ENCODE measurements at regions not wholly inside any gene's neighbourhood (a gene's known extent, or its start where the extent isn't known, plus 50 kb on each side); places are given as distances from the start of the nearest gene placed in this dataset.
A peak's percentile ranks its signal among the peaks of the same experiment; 100 is the strongest.
"Not testable (repeated sequence)": the region's sequence is repeated elsewhere in the genome, so short reads cannot be mapped to it uniquely, and the experiment has no call there.

- no peaks in the 10 kb centered on the region for H3K36me3 Mint-ChIP-seq (ENCODE audit: low read depth)
- DNase-seq (ENCODE audit: low spot score), result no peak
- H3K9me3 Mint-ChIP-seq (ENCODE audit: low read depth), result no peaks in the 10 kb centered on the region
- no peak overlapping the region for H3K27ac Mint-ChIP-seq (ENCODE audit: unreplicated experiment)
- TF ChIP-seq CTCF (IDR thresholded peaks at IDR 0.05), result no peak
- no peaks in the 10 kb centered on the region for H3K27me3 Mint-ChIP-seq (ENCODE audit: low read depth)
- peaks cover 7% of the 10 kb centered on the region for H3K4me1 Mint-ChIP-seq (ENCODE audit: low read depth)
- no peak overlapping the region for H3K4me3 Mint-ChIP-seq (ENCODE audit: unreplicated experiment)
Observed at GRCh38 chrX:7362111-7362510, 214.2 kb upstream of the PUDP start.

GRCh38 chrX:7351926-7352325, 204.0 kb upstream of the PUDP start:
- Mint-ChIP-seq H3K36me3 (ENCODE audit: low read depth) (no peaks in the 10 kb centered on the region), H3K27me3 (ENCODE audit: low read depth) (no peaks in the 10 kb centered on the region), H3K27ac (ENCODE audit: unreplicated experiment) (peak overlapping the region; percentile 54), H3K9me3 (ENCODE audit: low read depth) (no peaks in the 10 kb centered on the region), H3K4me1 (ENCODE audit: low read depth) (peaks cover 11% of the 10 kb centered on the region), H3K4me3 (ENCODE audit: unreplicated experiment) (no peak overlapping the region)
- no peak for TF ChIP-seq CTCF (IDR thresholded peaks at IDR 0.05)
- DNase-seq (ENCODE audit: low spot score), result no peak

GRCh38 chrX:7347465-7347864, 199.5 kb upstream of the PUDP start:
- no peaks in the 10 kb centered on the region for H3K36me3 Mint-ChIP-seq (ENCODE audit: low read depth)
- H3K4me1 Mint-ChIP-seq (ENCODE audit: low read depth), result peaks cover 18% of the 10 kb centered on the region
- no peaks in the 10 kb centered on the region for H3K27me3 Mint-ChIP-seq (ENCODE audit: low read depth)
- DNase-seq (ENCODE audit: low spot score), result no peak
- H3K27ac Mint-ChIP-seq (ENCODE audit: unreplicated experiment), result no peak overlapping the region
- H3K4me3 Mint-ChIP-seq (ENCODE audit: unreplicated experiment), result no peak overlapping the region
- no peaks in the 10 kb centered on the region for H3K9me3 Mint-ChIP-seq (ENCODE audit: low read depth)
- no peak for TF ChIP-seq CTCF (IDR thresholded peaks at IDR 0.05)

- no peak for TF ChIP-seq CTCF (IDR thresholded peaks at IDR 0.05)
- Mint-ChIP-seq H3K4me3 (ENCODE audit: unreplicated experiment) (no peak overlapping the region), H3K9me3 (ENCODE audit: low read depth) (no peaks in the 10 kb centered on the region), H3K27me3 (ENCODE audit: low read depth) (no peaks in the 10 kb centered on the region), H3K36me3 (ENCODE audit: low read depth) (peaks cover 2% of the 10 kb centered on the region), H3K4me1 (ENCODE audit: low read depth) (peaks cover 7% of the 10 kb centered on the region), H3K27ac (ENCODE audit: unreplicated experiment) (peak overlapping the region; percentile 39)
- no peak for DNase-seq (ENCODE audit: low spot score)
Observed at GRCh38 chrX:7346021-7346420, 198.1 kb upstream of the PUDP start.

GRCh38 chrX:7343181-7343580, 195.2 kb upstream of the PUDP start:
- TF ChIP-seq CTCF (IDR thresholded peaks at IDR 0.05), result no peak
- no peaks in the 10 kb centered on the region for H3K9me3 Mint-ChIP-seq (ENCODE audit: low read depth)
- no peak overlapping the region for H3K4me3 Mint-ChIP-seq (ENCODE audit: unreplicated experiment)
- H3K27ac Mint-ChIP-seq (ENCODE audit: unreplicated experiment), result no peak overlapping the region
- DNase-seq (ENCODE audit: low spot score), result no peak
- peaks cover 10% of the 10 kb centered on the region for H3K4me1 Mint-ChIP-seq (ENCODE audit: low read depth)
- H3K36me3 Mint-ChIP-seq (ENCODE audit: low read depth), result peaks cover 2% of the 10 kb centered on the region
- no peaks in the 10 kb centered on the region for H3K27me3 Mint-ChIP-seq (ENCODE audit: low read depth)

GRCh38 chrX:7335816-7336362, 187.9 kb upstream of the PUDP start:
- DNase-seq (ENCODE audit: low spot score); H3K27me3 Mint-ChIP-seq (ENCODE audit: low read depth); H3K9me3 Mint-ChIP-seq (ENCODE audit: low read depth); H3K4me3 Mint-ChIP-seq (ENCODE audit: unreplicated experiment); H3K36me3 Mint-ChIP-seq (ENCODE audit: low read depth): not testable (repeated sequence)
- Mint-ChIP-seq H3K27ac (ENCODE audit: unreplicated experiment) (peak overlapping the region; percentile 17), H3K4me1 (ENCODE audit: low read depth) (peaks cover 33% of the 10 kb centered on the region)

Measured in chondrocyte (in vitro differentiated cells).